ENCODE measurements at regions not wholly inside any gene's neighbourhood (a gene's known extent, or its start where the extent isn't known, plus 50 kb on each side); places are given as distances from the start of the nearest gene placed in this dataset.

DNA sequence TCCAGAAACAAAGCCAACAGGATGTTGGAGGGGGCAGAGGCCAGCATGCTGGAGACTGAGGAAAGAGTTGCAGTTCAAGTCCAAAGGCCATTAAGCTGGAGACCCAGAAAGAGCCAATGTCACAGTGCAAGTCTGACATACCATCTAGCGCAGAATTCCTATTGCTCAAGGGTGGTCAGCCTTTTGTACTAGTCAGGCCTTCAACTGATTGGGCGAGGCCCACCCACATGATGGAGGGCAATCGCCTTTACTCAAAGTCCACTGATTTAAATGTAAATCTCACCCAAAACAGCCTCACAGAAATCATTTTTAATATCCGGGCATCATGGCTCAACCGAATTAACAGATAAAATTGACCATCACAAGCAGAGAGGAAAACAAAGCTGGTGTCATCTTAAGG lies 113.9 kb downstream of the RCN1 start (continued):
- no peak for TF ChIP-seq DBP (CRISPR knock-in tag; IDR thresholded peaks at IDR 0.05; ENCODE audit: not compliant biosample characterization)

DNA sequence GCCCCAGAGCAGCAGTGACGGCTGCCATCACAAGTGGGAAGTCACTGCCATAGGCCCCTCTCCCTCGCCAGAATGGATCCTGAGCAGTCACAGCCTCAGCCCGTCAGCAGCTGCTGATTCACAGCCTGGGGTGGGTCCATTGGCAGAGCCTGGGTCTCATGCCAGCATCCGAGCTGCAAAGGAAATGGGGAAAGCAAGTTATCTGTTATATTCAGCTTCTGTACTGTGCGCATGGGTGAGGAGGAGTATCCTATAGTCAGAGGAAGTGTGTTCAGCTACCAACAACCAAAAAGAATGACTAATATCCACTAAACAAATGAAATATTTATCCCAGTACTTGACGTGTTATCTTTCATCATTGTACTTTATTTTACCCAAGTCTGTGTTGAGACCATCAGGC lies 119.7 kb downstream of the RCN1 start:
- in situ Hi-C loops (cut with HindIII; ENCODE audit: extremely low pct_ligation_motif_present, low pct_unique_long_range_greater_than_20kb), result no loop called here
- Histone ChIP-seq H3K36me3 (replicated peaks in 1 of 2; ENCODE audit: control insufficient read depth in 1 of 2, insufficient read depth in 2 of 2, low read length in 2 of 2) (no peaks in the 10 kb centered on the region), H4K20me1 (ENCODE audit: insufficient read depth, low read length) (no peaks in the 10 kb centered on the region), H3K27ac (ENCODE audit: extremely low read length, insufficient read depth, low read length) (no peak overlapping the region), H3K4me2 (ENCODE audit: low read depth, low read length) (no peak overlapping the region), H3K9me3 (ENCODE audit: low read length) (no peaks in the 10 kb centered on the region), H3K4me1 (ENCODE audit: insufficient read depth, low read length) (no peaks in the 10 kb centered on the region), H3K79me2 (ENCODE audit: insufficient read depth, low read length) (no peaks in the 10 kb centered on the region), H3K27me3 (ENCODE audit: control insufficient read depth in 1 of 2, insufficient read depth in 2 of 2, low read length in 2 of 2) (peaks cover 0 to 6% of the 10 kb centered on the region in 2 experiments; a peak in 2 of 5 replicates), H3K4me3 (replicated peaks in 1 of 3; ENCODE audit: insufficient read depth in 1 of 3, low read depth in 2 of 3, low read length in 3 of 3) (no peak overlapping the region), H3K9ac (ENCODE audit: insufficient read depth, low read depth, low read length) (no peak overlapping the region), H2AFZ (ENCODE audit: low read length) (no peak overlapping the region)
- ChIA-PET POLR2A (no interaction called here), CTCF (ENCODE audit: low intra/inter-chr PET ratio, low total read pairs) (no interaction called here)
- DNase-seq (ENCODE audit: low spot score) (no peak), ATAC-seq (no peak), FAIRE-seq (no peak)
- intact Hi-C loops (cut with micrococcal nuclease; ENCODE audit: unreplicated experiment), result no loop called here
- WGBS (ENCODE audit: low lambda C conversion rate), result 35% methylated on average over 3 of the region's 6 CpGs
- no peak for TF ChIP-seq ATF7-NPFF (CRISPR knock-in tag; IDR thresholded peaks at IDR 0.05; ENCODE audit: low read depth)
- BruUV-seq (replicated peaks), result no TSS peak

DNA sequence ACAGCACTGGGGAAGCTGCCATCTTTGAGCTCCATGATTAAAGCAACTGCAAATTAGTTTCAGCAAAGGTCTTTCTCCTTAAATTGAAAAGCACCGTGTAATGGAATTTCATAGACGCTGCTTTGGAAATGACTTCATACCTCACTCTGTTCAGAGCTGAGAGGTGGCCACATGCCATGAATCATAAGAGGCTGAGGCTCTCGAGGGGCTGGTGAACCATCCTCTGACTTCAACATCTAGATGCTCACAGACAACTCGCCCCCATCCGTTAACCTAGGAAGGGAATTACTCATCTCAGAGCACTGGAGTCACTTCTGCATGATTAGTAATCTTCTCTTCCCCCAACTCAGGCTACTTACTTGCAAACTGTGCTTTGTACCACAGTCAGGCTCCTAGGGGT lies 122.3 kb downstream of the RCN1 start:
- Histone ChIP-seq H3K9me3 (ENCODE audit: low read length) (no peaks in the 10 kb centered on the region), H3K4me3 (replicated peaks in 1 of 3; ENCODE audit: insufficient read depth in 1 of 3, low read depth in 2 of 3, low read length in 3 of 3) (no peak overlapping the region), H2AFZ (ENCODE audit: low read length) (no peak overlapping the region), H3K4me1 (ENCODE audit: insufficient read depth, low read length) (no peaks in the 10 kb centered on the region), H3K4me2 (ENCODE audit: low read depth, low read length) (no peak overlapping the region), H3K27ac (ENCODE audit: extremely low read length, insufficient read depth, low read length) (no peak overlapping the region), H3K79me2 (ENCODE audit: insufficient read depth, low read length) (no peaks in the 10 kb centered on the region), H3K9ac (ENCODE audit: insufficient read depth, low read depth, low read length) (no peak overlapping the region), H4K20me1 (ENCODE audit: insufficient read depth, low read length) (no peaks in the 10 kb centered on the region), H3K27me3 (ENCODE audit: control insufficient read depth in 1 of 2, insufficient read depth in 2 of 2, low read length in 2 of 2) (peaks cover 0 to 5% of the 10 kb centered on the region in 2 experiments; a peak in 2 of 5 replicates), H3K36me3 (replicated peaks in 1 of 2; ENCODE audit: control insufficient read depth in 1 of 2, insufficient read depth in 2 of 2, low read length in 2 of 2) (no peaks in the 10 kb centered on the region)
- intact Hi-C loops (cut with micrococcal nuclease; ENCODE audit: unreplicated experiment), result no loop called here
- no peak for FAIRE-seq
- ChIA-PET CTCF (ENCODE audit: low intra/inter-chr PET ratio, low total read pairs) (no interaction called here), POLR2A (no interaction called here)
- no peak for DNase-seq (ENCODE audit: low spot score)
- WGBS (ENCODE audit: low lambda C conversion rate), result 26% methylated on average over 3 of the region's 5 CpGs
- ATAC-seq, result no peak
- TF ChIP-seq SRSF9 (IDR thresholded peaks at IDR 0.05; ENCODE audit: borderline replicate concordance, insufficient read depth, low read depth, low read length, poor library complexity, severe bottlenecking) (no peak), ZSCAN22 (CRISPR knock-in tag; IDR thresholded peaks at IDR 0.05) (no peak), ZNF737 (CRISPR knock-in tag; IDR thresholded peaks at IDR 0.05; ENCODE audit: borderline replicate concordance) (no peak), ZNF124 (CRISPR knock-in tag; IDR thresholded peaks at IDR 0.05) (no peak), ZNF768 (CRISPR knock-in tag; IDR thresholded peaks at IDR 0.05) (no peak), ZNF562 (CRISPR knock-in tag; IDR thresholded peaks at IDR 0.05; ENCODE audit: borderline replicate concordance) (no peak)
- in situ Hi-C loops (cut with HindIII; ENCODE audit: extremely low pct_ligation_motif_present, low pct_unique_long_range_greater_than_20kb), result no loop called here
- BruUV-seq (replicated peaks), result no TSS peak
